ENCODE measurements at regions not wholly inside any gene's neighbourhood (a gene's known extent, or its start where the extent isn't known, plus 50 kb on each side); places are given as distances from the start of the nearest gene placed in this dataset.

GRCh38 chr11:38884145-38884865, 2286.3 kb upstream of the RAG2 start:
- TF ChIP-seq CTCF (IDR thresholded peaks at IDR 0.05 in 8 of 11, conservative IDR thresholded peaks at IDR 0.05 in 3 of 11) (no peak), POLR2AphosphoS5 (IDR thresholded peaks at IDR 0.05) (no peak), POLR2A (IDR thresholded peaks at IDR 0.05) (no peak)

All from spleen (tissue), 7 donors.